ENCODE measurements at regions not wholly inside any gene's neighbourhood (a gene's known extent, or its start where the extent isn't known, plus 50 kb on each side); places are given as distances from the start of the nearest gene placed in this dataset.

DNA sequence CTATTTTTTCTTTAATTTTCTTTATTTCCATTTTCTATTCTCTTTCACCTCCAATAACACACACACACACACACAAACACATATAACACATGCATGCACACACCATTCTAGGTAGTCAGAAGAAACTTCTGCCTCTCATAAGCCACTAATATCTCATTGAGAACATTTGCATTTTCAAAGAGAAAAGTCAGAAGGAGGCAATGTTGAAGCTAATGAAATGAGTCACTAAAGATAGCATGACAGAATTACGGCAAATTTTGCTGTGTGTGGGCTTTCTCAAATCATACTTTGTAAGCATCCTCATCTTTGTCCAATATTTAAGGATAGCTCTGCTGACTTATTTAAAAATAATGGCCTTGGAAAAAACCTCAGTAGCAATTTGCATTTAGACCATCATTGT lies 291.3 kb downstream of the GUCY2F start:
- H3K27ac ChIP-seq: no peak overlapping the region
- H3K36me3 ChIP-seq (replicated peaks): no peaks in the 10 kb centered on the region
- TF ChIP-seq, protein P1, sequence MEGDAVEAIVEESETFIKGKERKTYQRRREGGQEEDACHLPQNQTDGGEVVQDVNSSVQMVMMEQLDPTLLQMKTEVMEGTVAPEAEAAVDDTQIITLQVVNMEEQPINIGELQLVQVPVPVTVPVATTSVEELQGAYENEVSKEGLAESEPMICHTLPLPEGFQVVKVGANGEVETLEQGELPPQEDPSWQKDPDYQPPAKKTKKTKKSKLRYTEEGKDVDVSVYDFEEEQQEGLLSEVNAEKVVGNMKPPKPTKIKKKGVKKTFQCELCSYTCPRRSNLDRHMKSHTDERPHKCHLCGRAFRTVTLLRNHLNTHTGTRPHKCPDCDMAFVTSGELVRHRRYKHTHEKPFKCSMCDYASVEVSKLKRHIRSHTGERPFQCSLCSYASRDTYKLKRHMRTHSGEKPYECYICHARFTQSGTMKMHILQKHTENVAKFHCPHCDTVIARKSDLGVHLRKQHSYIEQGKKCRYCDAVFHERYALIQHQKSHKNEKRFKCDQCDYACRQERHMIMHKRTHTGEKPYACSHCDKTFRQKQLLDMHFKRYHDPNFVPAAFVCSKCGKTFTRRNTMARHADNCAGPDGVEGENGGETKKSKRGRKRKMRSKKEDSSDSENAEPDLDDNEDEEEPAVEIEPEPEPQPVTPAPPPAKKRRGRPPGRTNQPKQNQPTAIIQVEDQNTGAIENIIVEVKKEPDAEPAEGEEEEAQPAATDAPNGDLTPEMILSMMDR (IDR thresholded peaks at IDR 0.05; ENCODE audit: low read depth, low read length, missing control alignments): no peak
- no peaks in the 10 kb centered on the region for H3K27me3 ChIP-seq (replicated peaks)
- H3K4me3 ChIP-seq (ENCODE audit: low read depth, low read length): no peak overlapping the region
- no peak for DNase-seq
- in situ Hi-C loops (cut with HindIII; ENCODE audit: low pct_ligation_motif_present, low sequenced_read_pairs): no loop called here

DNA sequence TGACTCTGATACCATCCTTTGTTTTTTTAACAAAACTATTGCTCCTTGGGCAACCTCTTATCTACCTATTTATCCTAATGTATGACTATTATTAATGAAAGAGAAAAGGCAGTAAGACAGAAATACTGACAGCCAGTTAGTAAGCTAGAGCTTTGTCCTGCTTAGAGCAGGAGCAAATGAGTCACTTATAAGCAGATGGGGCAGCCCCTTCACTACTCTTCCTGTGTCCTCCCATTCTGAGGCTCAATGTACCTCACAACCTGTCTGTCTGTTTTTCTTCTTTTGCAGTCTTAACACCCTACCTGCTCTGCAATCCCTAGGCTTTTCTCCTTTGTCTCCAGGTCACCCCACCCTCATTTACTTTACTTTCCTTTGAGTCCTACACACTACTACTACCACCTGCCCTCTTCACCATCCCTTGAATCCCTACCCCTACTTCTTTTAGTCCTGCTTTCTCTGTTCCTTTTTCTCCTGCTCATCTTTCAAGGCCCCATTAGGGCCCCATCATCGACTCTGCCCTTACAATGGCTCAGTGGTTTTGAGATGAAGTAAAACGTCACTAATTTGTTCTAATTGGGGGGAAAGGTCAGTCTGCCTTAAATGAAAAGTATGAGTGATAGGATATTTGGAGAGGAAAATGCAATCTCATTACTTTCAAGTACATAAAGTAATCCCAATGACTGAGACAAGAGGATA lies 294.3 kb downstream of the GUCY2F start:
- no peaks in the 10 kb centered on the region for H3K27me3 ChIP-seq (replicated peaks)
- no peaks in the 10 kb centered on the region for H3K36me3 ChIP-seq (replicated peaks)
- in situ Hi-C loops (cut with HindIII; ENCODE audit: low pct_ligation_motif_present, low sequenced_read_pairs): no loop called here
- TF ChIP-seq, protein P1 (IDR thresholded peaks at IDR 0.05; ENCODE audit: low read depth, low read length, missing control alignments): no peak
- H3K4me3 ChIP-seq (ENCODE audit: low read depth, low read length): no peak overlapping the region
- DNase-seq: no peak
- H3K27ac ChIP-seq: no peak overlapping the region

DNA sequence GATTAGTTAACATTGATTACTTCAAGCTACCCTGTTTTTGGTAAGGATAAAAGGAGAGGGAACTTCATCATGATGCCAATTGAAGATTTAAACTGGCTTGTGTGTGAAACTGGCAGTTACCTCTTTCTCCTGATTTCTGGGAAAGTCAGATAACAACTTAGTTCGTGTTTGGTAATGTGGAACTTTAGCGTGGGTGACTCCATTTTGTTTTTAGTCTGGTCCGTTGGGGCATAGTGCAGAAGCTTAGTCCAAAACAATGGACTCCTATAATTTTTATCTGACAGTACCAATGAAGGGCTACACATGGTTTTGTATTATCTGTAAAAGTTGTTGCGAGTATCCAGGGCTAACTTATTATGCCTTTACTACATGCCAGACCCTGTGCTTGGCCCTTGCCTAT lies 294.9 kb downstream of the GUCY2F start:
- no peaks in the 10 kb centered on the region for H3K36me3 ChIP-seq (replicated peaks)
- DNase-seq: no peak
- no peaks in the 10 kb centered on the region for H3K27me3 ChIP-seq (replicated peaks)
- in situ Hi-C loops (cut with HindIII; ENCODE audit: low pct_ligation_motif_present, low sequenced_read_pairs): no loop called here
- no peak overlapping the region for H3K27ac ChIP-seq
- no peak overlapping the region for H3K4me3 ChIP-seq (ENCODE audit: low read depth, low read length)
- TF ChIP-seq, protein P1 (IDR thresholded peaks at IDR 0.05; ENCODE audit: low read depth, low read length, missing control alignments): no peak

DNA sequence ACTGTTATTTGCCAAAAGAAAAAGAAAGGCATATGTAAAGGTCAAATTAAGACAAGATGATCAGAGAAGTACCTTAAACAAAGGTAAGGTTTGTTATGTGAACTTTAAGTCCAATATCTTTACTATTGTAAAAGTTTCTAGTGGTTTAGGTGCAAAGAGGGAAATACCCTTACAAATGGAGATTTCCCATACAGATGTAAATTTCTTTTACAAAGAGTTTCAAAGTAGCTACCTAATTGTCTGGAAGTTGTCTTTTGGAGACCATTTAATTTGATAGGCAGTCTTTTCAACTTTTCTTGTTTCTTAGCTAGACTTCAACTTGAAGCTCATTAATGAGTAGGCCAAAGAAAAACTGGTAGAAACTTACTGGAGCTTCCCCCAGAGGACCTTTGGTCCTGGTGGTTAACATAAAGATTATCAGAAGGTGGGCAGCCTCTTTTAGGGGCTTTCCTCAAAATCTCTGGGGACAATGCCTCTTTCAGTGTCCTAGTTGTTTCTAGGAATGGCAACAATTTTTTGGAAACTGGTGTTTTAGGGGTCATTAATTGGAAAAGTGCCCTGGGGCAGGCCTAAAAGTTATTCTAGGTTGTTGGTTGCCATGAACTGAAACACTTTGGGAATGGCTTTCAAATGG lies 297.3 kb downstream of the GUCY2F start:
- Histone ChIP-seq H3K27ac (no peak overlapping the region), H3K4me3 (ENCODE audit: low read depth, low read length) (no peak overlapping the region), H3K36me3 (replicated peaks) (no peaks in the 10 kb centered on the region), H3K27me3 (replicated peaks) (no peaks in the 10 kb centered on the region)
- in situ Hi-C loops (cut with HindIII; ENCODE audit: low pct_ligation_motif_present, low sequenced_read_pairs): no loop called here
- TF ChIP-seq, protein P1 (IDR thresholded peaks at IDR 0.05; ENCODE audit: low read depth, low read length, missing control alignments): no peak
- DNase-seq: no peak

DNA sequence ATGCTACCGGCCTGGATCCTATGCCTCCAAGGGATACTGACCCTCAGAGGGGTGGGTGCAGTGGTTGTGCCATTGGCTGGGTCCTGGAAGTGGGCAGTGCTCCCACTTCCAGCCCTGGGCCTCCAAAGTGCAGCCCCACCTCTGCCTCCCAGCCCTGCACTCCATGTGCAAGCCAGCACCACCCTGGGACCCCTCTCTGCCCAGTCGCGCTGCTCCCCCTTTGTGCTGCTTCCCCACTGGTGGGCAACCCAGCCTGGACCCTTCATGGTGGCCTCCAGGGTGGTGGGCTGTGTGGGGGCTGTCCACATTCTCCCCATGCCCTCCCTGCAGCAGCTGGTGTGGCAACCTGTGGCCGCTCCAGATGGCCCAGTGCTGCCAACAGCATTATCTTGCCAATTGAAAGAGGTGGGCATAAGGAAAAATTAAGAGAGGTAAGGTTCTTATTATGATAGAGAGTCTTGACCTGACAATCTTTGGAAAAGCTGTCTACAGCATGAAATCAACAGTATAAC lies 309.7 kb downstream of the GUCY2F start:
- Histone ChIP-seq H3K4me3 (ENCODE audit: low read depth, low read length) (no peak overlapping the region), H3K27ac (no peak overlapping the region), H3K36me3 (replicated peaks) (no peaks in the 10 kb centered on the region), H3K27me3 (replicated peaks) (no peaks in the 10 kb centered on the region)
- no peak for DNase-seq
- TF ChIP-seq, protein P1 (IDR thresholded peaks at IDR 0.05; ENCODE audit: low read depth, low read length, missing control alignments): no peak
- in situ Hi-C loops (cut with HindIII; ENCODE audit: low pct_ligation_motif_present, low sequenced_read_pairs): no loop called here
